ENCODE measurements at regions not wholly inside any gene's neighbourhood (a gene's known extent, or its start where the extent isn't known, plus 50 kb on each side); places are given as distances from the start of the nearest gene placed in this dataset.
"Not testable (repeated sequence)": the region's sequence is repeated elsewhere in the genome, so short reads cannot be mapped to it uniquely, and the experiment has no call there.

GRCh38 chr10:35971397-35971796 lies 329.3 kb upstream of the FZD8 start:
- Histone ChIP-seq H3K4me1 (no peaks in the 10 kb centered on the region), H3K4me3 (no peak overlapping the region), H3K27me3 (no peaks in the 10 kb centered on the region), H3K27ac (no peak overlapping the region), H3K36me3 (no peaks in the 10 kb centered on the region), H3K9me3 (peaks cover 0 to 2% (median 0%) of the 10 kb centered on the region in 4 donors)
- TF ChIP-seq POLR2AphosphoS5 (IDR thresholded peaks at IDR 0.05) (no peak), CTCF (IDR thresholded peaks at IDR 0.05) (no peak), EP300 (IDR thresholded peaks at IDR 0.05) (no peak), POLR2A (IDR thresholded peaks at IDR 0.05) (no peak)
- intact Hi-C loops (cut with DNase I): no loop called here
- no peak for DNase-seq
- WGBS, 2 donors: 84 to 85% methylated on average over 2 of the region's 2 CpGs

GRCh38 chr10:35963685-35964084 lies 321.6 kb upstream of the FZD8 start:
- WGBS, 2 donors: 87 to 92% methylated on average over 1 of the region's 1 CpG
- no peaks in the 10 kb centered on the region for H3K36me3 ChIP-seq
- H3K9me3 ChIP-seq: no peaks in the 10 kb centered on the region
- no peaks in the 10 kb centered on the region for H3K27me3 ChIP-seq
- no peak for DNase-seq
- H3K4me1 ChIP-seq: peaks cover 0 to 7% (median 6%) of the 10 kb centered on the region in 4 donors
- H3K4me3 ChIP-seq: no peak overlapping the region
- TF ChIP-seq EP300 (IDR thresholded peaks at IDR 0.05) (no peak), CTCF (IDR thresholded peaks at IDR 0.05) (no peak), POLR2A (IDR thresholded peaks at IDR 0.05) (no peak), POLR2AphosphoS5 (IDR thresholded peaks at IDR 0.05) (no peak)
- intact Hi-C loops (cut with DNase I): no loop called here
- H3K27ac ChIP-seq: no peak overlapping the region

- no peak for TF ChIP-seq POLR2AphosphoS5 (IDR thresholded peaks at IDR 0.05)
- no peak for TF ChIP-seq CTCF (IDR thresholded peaks at IDR 0.05)
- TF ChIP-seq POLR2A (IDR thresholded peaks at IDR 0.05): no peak
- no peak for TF ChIP-seq EP300 (IDR thresholded peaks at IDR 0.05)
- Histone ChIP-seq H3K36me3 (no peaks in the 10 kb centered on the region), H3K9me3 (no peaks in the 10 kb centered on the region), H3K27ac (no peak overlapping the region), H3K4me3 (no peak overlapping the region), H3K27me3 (no peaks in the 10 kb centered on the region), H3K4me1 (peaks cover 0 to 13% (median 11%) of the 10 kb centered on the region in 4 donors)
- intact Hi-C loops (cut with DNase I): no loop called here
- 93 to 95% methylated on average over 3 of the region's 3 CpGs for WGBS, 2 donors
- no peak for DNase-seq
These were observed 319.4 kb upstream of the FZD8 start for GRCh38 chr10:35961501-35961900.

GRCh38 chr10:35959252-35959651 lies 317.2 kb upstream of the FZD8 start:
- H3K4me3 ChIP-seq: no peak overlapping the region
- DNase-seq: no peak
- H3K4me1 ChIP-seq: peaks cover 0 to 13% (median 11%) of the 10 kb centered on the region in 4 donors
- H3K9me3 ChIP-seq: no peaks in the 10 kb centered on the region
- H3K27ac ChIP-seq: peak overlapping the region in 2 of 4 donors; percentile 31 to 37
- no peaks in the 10 kb centered on the region for H3K27me3 ChIP-seq
- H3K36me3 ChIP-seq: no peaks in the 10 kb centered on the region
- no peak for TF ChIP-seq EP300 (IDR thresholded peaks at IDR 0.05)
- no peak for TF ChIP-seq POLR2A (IDR thresholded peaks at IDR 0.05)
- 68 to 69% methylated on average over 7 of the region's 7 CpGs for WGBS, 2 donors
- intact Hi-C loops (cut with DNase I): no loop called here

- H3K27me3 ChIP-seq; intact Hi-C loops (cut with DNase I); DNase-seq; H3K4me3 ChIP-seq; H3K9me3 ChIP-seq; H3K27ac ChIP-seq; H3K36me3 ChIP-seq: not testable (repeated sequence)
- H3K4me1 ChIP-seq: peaks cover 0 to 13% (median 11%) of the 10 kb centered on the region in 4 donors
These were observed 316.5 kb upstream of the FZD8 start for GRCh38 chr10:35958609-35959008.

- Histone ChIP-seq H3K27me3 (no peaks in the 10 kb centered on the region), H3K9me3 (no peaks in the 10 kb centered on the region), H3K4me1 (no peaks in the 10 kb centered on the region), H3K36me3 (no peaks in the 10 kb centered on the region), H3K4me3 (no peak overlapping the region), H3K27ac (no peak overlapping the region)
- DNase-seq: no peak
- intact Hi-C loops (cut with DNase I): no loop called here
- TF ChIP-seq POLR2A (IDR thresholded peaks at IDR 0.05) (no peak), CTCF (IDR thresholded peaks at IDR 0.05) (no peak), EP300 (IDR thresholded peaks at IDR 0.05) (no peak), POLR2AphosphoS5 (IDR thresholded peaks at IDR 0.05) (no peak)
- 87% methylated on average over 5 of the region's 5 CpGs for WGBS, 2 donors
These were observed 308.6 kb upstream of the FZD8 start for GRCh38 chr10:35950701-35951100.
